ENCODE measurements at regions not wholly inside any gene's neighbourhood (a gene's known extent, or its start where the extent isn't known, plus 50 kb on each side); places are given as distances from the start of the nearest gene placed in this dataset.

- TF ChIP-seq, protein P1, sequence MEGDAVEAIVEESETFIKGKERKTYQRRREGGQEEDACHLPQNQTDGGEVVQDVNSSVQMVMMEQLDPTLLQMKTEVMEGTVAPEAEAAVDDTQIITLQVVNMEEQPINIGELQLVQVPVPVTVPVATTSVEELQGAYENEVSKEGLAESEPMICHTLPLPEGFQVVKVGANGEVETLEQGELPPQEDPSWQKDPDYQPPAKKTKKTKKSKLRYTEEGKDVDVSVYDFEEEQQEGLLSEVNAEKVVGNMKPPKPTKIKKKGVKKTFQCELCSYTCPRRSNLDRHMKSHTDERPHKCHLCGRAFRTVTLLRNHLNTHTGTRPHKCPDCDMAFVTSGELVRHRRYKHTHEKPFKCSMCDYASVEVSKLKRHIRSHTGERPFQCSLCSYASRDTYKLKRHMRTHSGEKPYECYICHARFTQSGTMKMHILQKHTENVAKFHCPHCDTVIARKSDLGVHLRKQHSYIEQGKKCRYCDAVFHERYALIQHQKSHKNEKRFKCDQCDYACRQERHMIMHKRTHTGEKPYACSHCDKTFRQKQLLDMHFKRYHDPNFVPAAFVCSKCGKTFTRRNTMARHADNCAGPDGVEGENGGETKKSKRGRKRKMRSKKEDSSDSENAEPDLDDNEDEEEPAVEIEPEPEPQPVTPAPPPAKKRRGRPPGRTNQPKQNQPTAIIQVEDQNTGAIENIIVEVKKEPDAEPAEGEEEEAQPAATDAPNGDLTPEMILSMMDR (conservative IDR thresholded peaks at IDR 0.05 in 1 of 2, IDR thresholded peaks at IDR 0.05 in 1 of 2; ENCODE audit: low read depth in 1 of 2, low read length in 2 of 2): no peak
- no peak for TF ChIP-seq EZH2 (IDR thresholded peaks at IDR 0.05; ENCODE audit: low read length, missing control alignments)
Observed at GRCh38 chr6:37576336-37576737, 76.6 kb upstream of the CCDC167 start.

Data from fibroblast of lung (primary cell).